SK-N-MC (cell line): ENCODE measurements at regions not wholly inside any gene's neighbourhood (a gene's known extent, or its start where the extent isn't known, plus 50 kb on each side); places are given as distances from the start of the nearest gene placed in this dataset.

Experiments used
- EZH2 ChIP-seq: fragments of 200-600 bp; sonication (generic); IDR thresholded peaks from one replicate; pipeline ENCODE4 v1.6.1; 2017; ENCODE audit warnings: antibody characterized with exemption
- FOXP2 ChIP-seq: optimal IDR thresholded peaks from 2 replicates; pipeline ENCODE3; 2011; ENCODE audit warnings: mild to moderate bottlenecking, moderate library complexity; ENCODE audit not compliant: insufficient read depth; ENCODE audit errors: extremely low read length, control extremely low read depth
- POLR2AphosphoS5 ChIP-seq: IDR thresholded peaks from 2 replicates; pipeline ENCODE4 v1.6.1; 2012; ENCODE audit warnings: mild to moderate bottlenecking, low read depth, low read length, borderline replicate concordance

DNA sequence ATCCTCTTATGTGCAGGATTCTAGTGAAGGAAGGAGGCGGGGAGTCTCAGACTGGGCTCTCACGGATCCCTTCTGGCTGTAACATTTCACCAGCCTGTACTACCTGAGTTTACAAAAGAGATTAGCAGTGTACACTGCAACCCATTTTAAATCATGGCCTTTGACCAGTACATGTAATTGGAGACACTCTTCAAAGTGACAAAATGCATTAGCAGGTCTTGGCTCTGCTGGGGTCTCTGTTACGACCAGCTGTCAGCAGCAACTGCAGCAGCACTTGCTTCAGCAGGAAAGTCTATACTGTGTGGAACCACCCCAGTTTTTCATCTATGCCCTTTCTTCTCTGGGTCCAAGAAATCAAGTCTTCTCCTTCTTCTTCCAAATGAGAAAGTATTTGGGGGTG lies 322.8 kb upstream of the ASIC2 start:
- TF ChIP-seq EZH2 (no peak), POLR2AphosphoS5 (no peak), FOXP2 (no peak)
